ENCODE measurements at regions not wholly inside any gene's neighbourhood (a gene's known extent, or its start where the extent isn't known, plus 50 kb on each side); places are given as distances from the start of the nearest gene placed in this dataset.

DNA sequence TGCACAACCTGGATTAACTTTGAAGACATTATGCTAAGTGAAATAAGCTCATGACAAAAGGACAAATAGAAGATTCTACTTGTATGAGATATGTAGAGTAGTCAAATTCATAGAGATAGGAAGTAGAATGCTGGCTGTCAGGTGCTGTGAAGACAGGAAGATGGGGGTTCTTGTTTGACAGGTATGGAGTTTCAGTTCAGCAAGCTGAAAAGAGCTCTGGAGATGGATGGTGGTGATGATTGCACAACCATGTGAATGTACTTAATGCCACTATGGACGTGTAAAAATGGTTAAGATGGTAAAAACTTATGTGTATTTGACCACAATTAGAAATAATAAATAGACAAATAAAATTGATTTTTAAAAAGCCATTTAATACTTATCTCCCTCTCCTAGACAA lies 169.8 kb upstream of the DUSP10 start:
- TF ChIP-seq, protein P1, sequence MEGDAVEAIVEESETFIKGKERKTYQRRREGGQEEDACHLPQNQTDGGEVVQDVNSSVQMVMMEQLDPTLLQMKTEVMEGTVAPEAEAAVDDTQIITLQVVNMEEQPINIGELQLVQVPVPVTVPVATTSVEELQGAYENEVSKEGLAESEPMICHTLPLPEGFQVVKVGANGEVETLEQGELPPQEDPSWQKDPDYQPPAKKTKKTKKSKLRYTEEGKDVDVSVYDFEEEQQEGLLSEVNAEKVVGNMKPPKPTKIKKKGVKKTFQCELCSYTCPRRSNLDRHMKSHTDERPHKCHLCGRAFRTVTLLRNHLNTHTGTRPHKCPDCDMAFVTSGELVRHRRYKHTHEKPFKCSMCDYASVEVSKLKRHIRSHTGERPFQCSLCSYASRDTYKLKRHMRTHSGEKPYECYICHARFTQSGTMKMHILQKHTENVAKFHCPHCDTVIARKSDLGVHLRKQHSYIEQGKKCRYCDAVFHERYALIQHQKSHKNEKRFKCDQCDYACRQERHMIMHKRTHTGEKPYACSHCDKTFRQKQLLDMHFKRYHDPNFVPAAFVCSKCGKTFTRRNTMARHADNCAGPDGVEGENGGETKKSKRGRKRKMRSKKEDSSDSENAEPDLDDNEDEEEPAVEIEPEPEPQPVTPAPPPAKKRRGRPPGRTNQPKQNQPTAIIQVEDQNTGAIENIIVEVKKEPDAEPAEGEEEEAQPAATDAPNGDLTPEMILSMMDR (conservative IDR thresholded peaks at IDR 0.05), result no peak
- TF ChIP-seq EZH2 (IDR thresholded peaks at IDR 0.05; ENCODE audit: low read depth), result no peak

All from PC-9 (cell line).